H9 (cell line): ENCODE measurements at regions not wholly inside any gene's neighbourhood (a gene's known extent, or its start where the extent isn't known, plus 50 kb on each side); places are given as distances from the start of the nearest gene placed in this dataset.

ENCODE experiments used
- DNase-seq: peaks from one replicate; pipeline ENCODE4 v3.0.0-alpha.2; 2017
- H2AFZ ChIP-seq: one replicate; pipeline ENCODE4 v1.6.1; 2013; ENCODE audit warnings: mild to moderate bottlenecking, low read length, control low read depth, moderate library complexity
- H2AK5ac ChIP-seq: 2 replicates; pipeline ENCODE4 v1.6.1; 2013; ENCODE audit warnings: low read length, control low read depth, mixed read lengths; ENCODE audit not compliant: insufficient read length
- H2BK120ac ChIP-seq: one replicate; pipeline ENCODE4 v1.6.1; 2013; ENCODE audit warnings: low read depth, mild to moderate bottlenecking, low read length, control low read depth, inconsistent platforms; ENCODE audit not compliant: poor library complexity, severe bottlenecking
- H2BK12ac ChIP-seq: 2 replicates; pipeline ENCODE4 v1.6.1; 2013; ENCODE audit warnings: low read length, control low read depth, mixed read lengths, low read depth; ENCODE audit not compliant: insufficient read length
- H2BK15ac ChIP-seq: 2 replicates; pipeline ENCODE4 v1.6.1; 2013; ENCODE audit warnings: low read depth, low read length, control low read depth
- H2BK20ac ChIP-seq: one replicate; pipeline ENCODE4 v1.6.1; 2013; ENCODE audit warnings: low read depth, mild to moderate bottlenecking, low read length, control low read depth, inconsistent platforms; ENCODE audit not compliant: poor library complexity, severe bottlenecking
- H2BK5ac ChIP-seq: 2 replicates; pipeline ENCODE4 v1.6.1; 2013; ENCODE audit warnings: low read length, control low read depth, mixed read lengths; ENCODE audit not compliant: insufficient read length
- H3K14ac ChIP-seq: 2 replicates; pipeline ENCODE4 v1.6.1; 2013; ENCODE audit warnings: low read length, control low read depth; ENCODE audit not compliant: insufficient read depth
- H3K18ac ChIP-seq: 2 replicates; pipeline ENCODE4 v1.6.1; 2013; ENCODE audit warnings: low read depth, mild to moderate bottlenecking, mixed read lengths, low read length, control low read depth; ENCODE audit not compliant: insufficient read length
- H3K23ac ChIP-seq: 2 replicates; pipeline ENCODE4 v1.6.1; 2013; ENCODE audit warnings: low read length, control low read depth, mixed read lengths, low read depth; ENCODE audit not compliant: insufficient read length
- H3K23me2 ChIP-seq: 2 replicates; pipeline ENCODE4 v1.6.1; 2013; ENCODE audit warnings: low read depth, mild to moderate bottlenecking, mixed read lengths, low read length, control low read depth; ENCODE audit not compliant: insufficient read length, poor library complexity, severe bottlenecking
- H3K27ac ChIP-seq: 2 replicates; pipeline ENCODE4 v1.5.1; 2013; ENCODE audit warnings: low read length, control low read depth, mixed read lengths, low read depth; ENCODE audit not compliant: insufficient read length
- H3K27me3 ChIP-seq: 2 replicates; pipeline ENCODE4 v1.6.1; 2013; ENCODE audit warnings: low read length, control low read depth, inconsistent platforms; ENCODE audit not compliant: insufficient read depth
- H3K4ac ChIP-seq: 2 replicates; pipeline ENCODE4 v1.6.1; 2013; ENCODE audit warnings: low read depth, mild to moderate bottlenecking, control low read depth, inconsistent platforms, low read length, moderate library complexity
- H3K4me1 ChIP-seq: 2 replicates; pipeline ENCODE4 v1.6.1; 2013; ENCODE audit warnings: low read length, control low read depth, inconsistent platforms; ENCODE audit not compliant: insufficient read depth
- H3K4me2 ChIP-seq: 2 replicates; pipeline ENCODE4 v1.6.1; 2013; ENCODE audit warnings: low read length, control low read depth, mixed read lengths; ENCODE audit not compliant: insufficient read length, insufficient read depth
- H3K56ac ChIP-seq: 2 replicates; pipeline ENCODE4 v1.6.1; 2013; ENCODE audit warnings: low read depth, mild to moderate bottlenecking, mixed read lengths, low read length, control low read depth; ENCODE audit not compliant: insufficient read length
- H3K79me1 ChIP-seq: 2 replicates; pipeline ENCODE4 v1.6.1; 2013; ENCODE audit warnings: low read depth, mild to moderate bottlenecking, moderate library complexity, low read length, control low read depth, inconsistent platforms; ENCODE audit not compliant: insufficient read depth, poor library complexity, severe bottlenecking
- H3K79me2 ChIP-seq: 2 replicates; pipeline ENCODE4 v1.6.1; 2013; ENCODE audit warnings: low read length, control low read depth, inconsistent platforms; ENCODE audit not compliant: insufficient read depth
- H3K9ac ChIP-seq: 2 replicates; pipeline ENCODE4 v1.6.1; 2013; ENCODE audit warnings: low read length, control low read depth, mixed read lengths; ENCODE audit not compliant: insufficient read length; ENCODE audit errors: extremely low read depth
- H3K9me3 ChIP-seq: one replicate; pipeline ENCODE4 v1.6.1; 2013; ENCODE audit warnings: low read depth, low read length, inconsistent platforms; ENCODE audit not compliant: control insufficient read depth
- H3T11ph ChIP-seq: one replicate; pipeline ENCODE4 v1.6.1; 2013; ENCODE audit warnings: mild to moderate bottlenecking, low read length, control low read depth, inconsistent platforms
- H4K20me1 ChIP-seq: one replicate; pipeline ENCODE4 v1.6.1; 2013; ENCODE audit not compliant: control insufficient read depth, insufficient read length, insufficient read depth
- H4K5ac ChIP-seq: 2 replicates; pipeline ENCODE4 v1.6.1; 2013; ENCODE audit warnings: low read depth, mild to moderate bottlenecking, mixed read lengths, low read length, control low read depth; ENCODE audit not compliant: insufficient read length
- H4K8ac ChIP-seq: replicated peaks from 2 replicates; pipeline ENCODE4 v1.6.1; 2013; ENCODE audit warnings: low read length, control low read depth, mixed read lengths, low read depth; ENCODE audit not compliant: insufficient read length
- H4K91ac ChIP-seq: 2 replicates; pipeline ENCODE4 v1.6.1; 2013; ENCODE audit warnings: low read depth, mild to moderate bottlenecking, moderate library complexity, mixed read lengths, low read length, control low read depth; ENCODE audit not compliant: insufficient read length
- H3K27ac Mint-ChIP-seq, 3 experiments: 2 replicates in 2 of 3; 3 replicates in 1 of 3; pipeline ENCODE4 v1.8.0; 2020 to 2021; ENCODE audit warnings: mixed read lengths in 3 of 3, mild to moderate bottlenecking in 1 of 3, moderate library complexity in 1 of 3
- H3K27me3 Mint-ChIP-seq: 2 replicates; pipeline ENCODE4 v1.8.0; 2021; ENCODE audit warnings: low read depth, mild to moderate bottlenecking, moderate library complexity, mixed read lengths
- H3K36me3 Mint-ChIP-seq, 3 experiments: 2 replicates in 2 of 3; 3 replicates in 1 of 3; pipeline ENCODE4 v1.8.0; 2020 to 2021; ENCODE audit warnings: low read depth in 3 of 3, mixed read lengths in 3 of 3; ENCODE audit not compliant: insufficient read depth in 1 of 3
- H3K4me1 Mint-ChIP-seq, 2 experiments: 2 replicates each; pipeline ENCODE4 v1.8.0; 2020; ENCODE audit warnings: mixed read lengths in 2 of 2
- H3K4me3 Mint-ChIP-seq, 2 experiments: 2 replicates in 1 of 2; 3 replicates in 1 of 2; pipeline ENCODE4 v1.8.0; 2020 to 2021; ENCODE audit warnings: mild to moderate bottlenecking in 2 of 2, mixed read lengths in 2 of 2, moderate library complexity in 1 of 2
- H3K9me3 Mint-ChIP-seq, 2 experiments: 2 replicates in 1 of 2; 3 replicates in 1 of 2; pipeline ENCODE4 v1.8.0; 2020; ENCODE audit warnings: mild to moderate bottlenecking in 2 of 2, mixed read lengths in 2 of 2, moderate library complexity in 1 of 2
- WGBS: extraction: QIAGEN DNeasy Blood & Tissue Kit; methylation state at CpG from one replicate; pipeline ENCODE4 v1.1.7; 2013; ENCODE audit warnings: missing lambda C conversion rate, low lambda C conversion rate, mixed read lengths; ENCODE audit not compliant: insufficient read length; ENCODE audit errors: extremely low coverage; 5-methylcytosine and 5-hydroxymethylcytosine counted together
- TF ChIP-seq, protein P1 (sequence below): fragments of 200-600 bp; sonication (generic); conservative IDR thresholded peaks from 3 replicates; pipeline ENCODE4 v1.8.0; 2021; ENCODE audit warnings: antibody characterized with exemption, mild to moderate bottlenecking

GRCh38 chr6:105917038-105917695 is 169.0 kb upstream of the PRDM1 start:
- Histone ChIP-seq H3K4me2 (no peak overlapping the region), H2BK12ac (no peak overlapping the region), H2AFZ (no peak overlapping the region), H3K56ac (no peak overlapping the region), H2BK120ac (no peak overlapping the region), H3K9me3 (no peaks in the 10 kb centered on the region), H3K27me3 (no peaks in the 10 kb centered on the region), H2BK20ac (no peak overlapping the region), H3K18ac (no peak overlapping the region), H3K23ac (no peak overlapping the region), H3K23me2 (no peaks in the 10 kb centered on the region), H3K4ac (no peak overlapping the region), H4K8ac (no peak overlapping the region), H4K20me1 (no peaks in the 10 kb centered on the region), H3K14ac (no peak overlapping the region), H2BK5ac (no peak overlapping the region), H3K4me1 (no peaks in the 10 kb centered on the region), H3K79me2 (no peaks in the 10 kb centered on the region), H2BK15ac (no peak overlapping the region), H3K9ac (no peak overlapping the region), H4K5ac (no peak overlapping the region), H4K91ac (no peak overlapping the region), H3K79me1 (no peaks in the 10 kb centered on the region), H3T11ph (no peak overlapping the region), H3K27ac (no peak overlapping the region), H2AK5ac (no peak overlapping the region)
- no peak overlapping the region for H3K27ac Mint-ChIP-seq
- DNase-seq, result no peak
- no peaks in the 10 kb centered on the region for H3K36me3 Mint-ChIP-seq
- H3K9me3 Mint-ChIP-seq, result no peaks in the 10 kb centered on the region
- no CpG with 5 or more reads among the region's 2 CpGs for WGBS
- no peak overlapping the region for H3K4me3 Mint-ChIP-seq
- no peaks in the 10 kb centered on the region; the same call in 1 of the 2 replicates for H3K27me3 Mint-ChIP-seq
- TF ChIP-seq, protein P1, sequence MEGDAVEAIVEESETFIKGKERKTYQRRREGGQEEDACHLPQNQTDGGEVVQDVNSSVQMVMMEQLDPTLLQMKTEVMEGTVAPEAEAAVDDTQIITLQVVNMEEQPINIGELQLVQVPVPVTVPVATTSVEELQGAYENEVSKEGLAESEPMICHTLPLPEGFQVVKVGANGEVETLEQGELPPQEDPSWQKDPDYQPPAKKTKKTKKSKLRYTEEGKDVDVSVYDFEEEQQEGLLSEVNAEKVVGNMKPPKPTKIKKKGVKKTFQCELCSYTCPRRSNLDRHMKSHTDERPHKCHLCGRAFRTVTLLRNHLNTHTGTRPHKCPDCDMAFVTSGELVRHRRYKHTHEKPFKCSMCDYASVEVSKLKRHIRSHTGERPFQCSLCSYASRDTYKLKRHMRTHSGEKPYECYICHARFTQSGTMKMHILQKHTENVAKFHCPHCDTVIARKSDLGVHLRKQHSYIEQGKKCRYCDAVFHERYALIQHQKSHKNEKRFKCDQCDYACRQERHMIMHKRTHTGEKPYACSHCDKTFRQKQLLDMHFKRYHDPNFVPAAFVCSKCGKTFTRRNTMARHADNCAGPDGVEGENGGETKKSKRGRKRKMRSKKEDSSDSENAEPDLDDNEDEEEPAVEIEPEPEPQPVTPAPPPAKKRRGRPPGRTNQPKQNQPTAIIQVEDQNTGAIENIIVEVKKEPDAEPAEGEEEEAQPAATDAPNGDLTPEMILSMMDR, result no peak
- no peaks in the 10 kb centered on the region for H3K4me1 Mint-ChIP-seq
